Vagina (tissue), 2 donors: ENCODE measurements at regions not wholly inside any gene's neighbourhood (a gene's known extent, or its start where the extent isn't known, plus 50 kb on each side); places are given as distances from the start of the nearest gene placed in this dataset.

Source experiments
- POLR2A ChIP-seq, 2 donors: fragments of 450-650 bp; IDR thresholded peaks; one replicate each; pipeline ENCODE4 v1.6.1; 2017; ENCODE audit warnings: antibody characterized with exemption in 2 of 2, mild to moderate bottlenecking in 2 of 2, moderate library complexity in 2 of 2
- TF ChIP-seq, protein P1 (sequence below), 3 experiments: fragments of 450-650 bp in 2 of 3; fragments of 200-600 bp in 1 of 3; sonication (generic) in 1 of 3; IDR thresholded peaks; one replicate each; pipeline ENCODE4 v1.5.1; 2017 to 2019; ENCODE audit warnings: antibody characterized with exemption in 3 of 3, mild to moderate bottlenecking in 2 of 3, moderate library complexity in 2 of 3

- TF ChIP-seq, protein P1, sequence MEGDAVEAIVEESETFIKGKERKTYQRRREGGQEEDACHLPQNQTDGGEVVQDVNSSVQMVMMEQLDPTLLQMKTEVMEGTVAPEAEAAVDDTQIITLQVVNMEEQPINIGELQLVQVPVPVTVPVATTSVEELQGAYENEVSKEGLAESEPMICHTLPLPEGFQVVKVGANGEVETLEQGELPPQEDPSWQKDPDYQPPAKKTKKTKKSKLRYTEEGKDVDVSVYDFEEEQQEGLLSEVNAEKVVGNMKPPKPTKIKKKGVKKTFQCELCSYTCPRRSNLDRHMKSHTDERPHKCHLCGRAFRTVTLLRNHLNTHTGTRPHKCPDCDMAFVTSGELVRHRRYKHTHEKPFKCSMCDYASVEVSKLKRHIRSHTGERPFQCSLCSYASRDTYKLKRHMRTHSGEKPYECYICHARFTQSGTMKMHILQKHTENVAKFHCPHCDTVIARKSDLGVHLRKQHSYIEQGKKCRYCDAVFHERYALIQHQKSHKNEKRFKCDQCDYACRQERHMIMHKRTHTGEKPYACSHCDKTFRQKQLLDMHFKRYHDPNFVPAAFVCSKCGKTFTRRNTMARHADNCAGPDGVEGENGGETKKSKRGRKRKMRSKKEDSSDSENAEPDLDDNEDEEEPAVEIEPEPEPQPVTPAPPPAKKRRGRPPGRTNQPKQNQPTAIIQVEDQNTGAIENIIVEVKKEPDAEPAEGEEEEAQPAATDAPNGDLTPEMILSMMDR (IDR thresholded peaks at IDR 0.05), result no peak
- no peak for TF ChIP-seq POLR2A (IDR thresholded peaks at IDR 0.05)
Observed at GRCh38 chr9:89829346-89829745, 224.5 kb downstream of the GADD45G start.
